Amygdala (tissue), 56 donors: ENCODE measurements at regions not wholly inside any gene's neighbourhood (a gene's known extent, or its start where the extent isn't known, plus 50 kb on each side); places are given as distances from the start of the nearest gene placed in this dataset.
"Not testable (repeated sequence)": the region's sequence is repeated elsewhere in the genome, so short reads cannot be mapped to it uniquely, and the experiment has no call there.

Experiments
- DNase-seq, 56 donors: peaks; one replicate each; lab custom pipeline; 2025; lab: John Stamatoyannopoulos, UW

- DNase-seq: no peak
Measured at GRCh38 chr14:106625186-106625585, 1098.8 kb downstream of the TMEM121 start.

GRCh38 chr14:106626469-106626868 lies 1100.1 kb downstream of the TMEM121 start:
- peak in 1 of 56 donors; percentile 2 for DNase-seq

- DNase-seq: peak in 2 of 56 donors; percentile 4 to 6
Measured at GRCh38 chr14:106626942-106627588, 1100.7 kb downstream of the TMEM121 start.

GRCh38 chr14:106631879-106632278 lies 1105.5 kb downstream of the TMEM121 start:
- no peak for DNase-seq

- no peak for DNase-seq
Measured at GRCh38 chr14:106633721-106634120, 1107.3 kb downstream of the TMEM121 start.

- DNase-seq: no peak
Measured at GRCh38 chr14:106635569-106635968, 1109.2 kb downstream of the TMEM121 start.

- not testable (repeated sequence) for DNase-seq
Measured at GRCh38 chr14:106638786-106639452, 1112.5 kb downstream of the TMEM121 start.

- no peak for DNase-seq
Measured at GRCh38 chr14:106642090-106642489, 1115.7 kb downstream of the TMEM121 start.

GRCh38 chr14:106642971-106643370 lies 1116.6 kb downstream of the TMEM121 start:
- DNase-seq: not testable (repeated sequence)

- DNase-seq: not testable (repeated sequence)
Measured at GRCh38 chr14:106648874-106649273, 1122.5 kb downstream of the TMEM121 start.

GRCh38 chr14:106651016-106651415 lies 1124.6 kb downstream of the TMEM121 start:
- no peak for DNase-seq

GRCh38 chr14:106652494-106652893 lies 1126.1 kb downstream of the TMEM121 start:
- no peak for DNase-seq

GRCh38 chr14:106657460-106657859 lies 1131.1 kb downstream of the TMEM121 start:
- DNase-seq: no peak

GRCh38 chr14:106658066-106658860 lies 1131.9 kb downstream of the TMEM121 start:
- DNase-seq: not testable (repeated sequence)

- DNase-seq: peak in 1 of 56 donors; percentile 26
Measured at GRCh38 chr14:106661561-106661960, 1135.2 kb downstream of the TMEM121 start.

GRCh38 chr14:106662936-106663550 lies 1136.7 kb downstream of the TMEM121 start:
- DNase-seq: no peak

GRCh38 chr14:106663805-106664410 lies 1137.5 kb downstream of the TMEM121 start:
- not testable (repeated sequence) for DNase-seq

GRCh38 chr14:106665814-106666213 lies 1139.4 kb downstream of the TMEM121 start:
- DNase-seq: no peak

- no peak for DNase-seq
Measured at GRCh38 chr14:106666341-106666740, 1140.0 kb downstream of the TMEM121 start.

GRCh38 chr14:106670011-106670410 lies 1143.6 kb downstream of the TMEM121 start:
- DNase-seq: no peak
